HG03159 (cell line): ENCODE measurements at regions not wholly inside any gene's neighbourhood (a gene's known extent, or its start where the extent isn't known, plus 50 kb on each side); places are given as distances from the start of the nearest gene placed in this dataset.

ENCODE experiments used
- ATAC-seq: cut with Tn5 transposase; IDR thresholded peaks from one replicate; pipeline ENCODE4 v1.9.1; 2021; ENCODE audit warnings: mild to moderate bottlenecking, moderate library complexity; ENCODE audit not compliant: unreplicated experiment

DNA sequence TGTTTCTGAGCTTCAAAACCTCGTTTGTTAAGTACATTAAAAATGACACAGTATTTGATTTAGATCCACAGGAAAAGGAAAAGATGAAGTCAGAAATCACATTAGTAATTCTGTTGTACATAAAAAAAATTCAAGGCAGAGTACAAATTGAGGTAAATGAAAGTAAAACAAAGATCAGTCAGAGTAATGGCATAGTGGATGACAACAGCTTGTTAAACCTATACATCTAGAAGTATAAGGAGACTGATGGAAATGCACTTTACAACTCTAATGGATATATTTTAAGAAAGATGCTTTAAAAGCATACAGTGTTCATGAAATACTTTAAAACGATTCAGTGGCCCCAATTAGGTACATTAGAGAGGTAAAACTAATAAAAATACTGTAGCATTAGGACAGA is 631.3 kb upstream of the SEMA6A start:
- ATAC-seq, result no peak

DNA sequence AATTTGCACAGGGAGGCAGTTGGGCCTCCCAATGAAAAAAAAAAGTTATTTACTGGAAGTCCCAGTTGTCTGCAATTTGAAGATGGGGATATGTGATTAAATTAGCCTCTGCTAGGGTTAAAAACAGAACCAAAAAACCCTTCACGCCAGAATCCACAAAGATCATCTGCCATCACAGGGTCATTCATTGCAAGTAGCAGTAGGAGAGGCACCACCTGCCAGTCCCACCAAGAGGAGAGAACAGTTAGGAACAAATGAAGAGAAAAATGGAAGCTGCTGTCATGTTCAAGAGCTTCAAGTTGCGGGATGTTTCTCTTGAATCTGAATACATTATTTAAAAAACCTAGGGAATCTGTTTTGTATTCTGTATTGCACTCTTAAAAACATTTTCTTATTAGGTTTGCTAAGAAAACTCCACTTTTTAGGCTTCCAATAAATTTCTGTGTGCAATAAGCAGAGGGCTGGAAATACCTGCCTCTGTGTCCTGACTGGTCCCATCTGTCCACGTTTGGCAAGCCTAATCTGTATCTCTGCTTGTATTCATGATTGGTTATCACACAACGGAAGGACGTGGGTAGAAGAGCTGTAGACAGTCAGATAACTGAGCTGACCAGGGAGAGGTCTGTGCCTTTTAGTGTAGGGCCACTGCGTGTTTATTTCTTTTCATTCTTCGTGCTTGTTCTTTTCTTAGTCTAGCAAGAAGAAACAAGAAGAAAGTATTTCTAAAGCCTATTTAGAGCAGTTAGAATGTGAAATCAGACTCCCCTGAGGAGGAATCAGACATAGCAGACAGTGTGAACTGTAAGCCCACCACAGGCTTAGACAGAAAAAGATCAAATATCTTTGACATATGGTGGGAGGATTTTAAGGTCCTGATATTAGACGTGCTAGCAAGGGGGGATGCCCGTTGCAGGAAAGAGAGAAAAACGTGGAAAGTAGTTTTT is 630.6 kb upstream of the SEMA6A start:
- no peak for ATAC-seq

DNA sequence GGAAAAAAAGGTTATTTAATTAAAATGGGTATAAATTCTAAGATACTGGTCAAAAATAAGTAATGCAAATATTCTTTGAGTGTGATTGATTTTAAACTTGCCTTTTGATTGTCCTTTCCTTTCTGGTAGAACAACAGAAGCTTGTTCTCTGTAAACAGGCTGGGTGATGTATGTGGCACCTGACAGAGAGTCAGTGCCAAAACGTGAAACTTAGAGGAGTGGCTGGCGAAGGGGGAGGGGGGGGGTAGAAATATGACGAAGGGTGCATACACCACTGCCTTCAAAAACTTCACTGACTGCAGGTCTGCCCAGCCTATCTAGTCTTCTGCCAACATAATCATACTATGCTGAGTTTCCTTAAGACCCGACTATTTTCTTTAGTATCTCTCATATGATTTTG is 629.8 kb upstream of the SEMA6A start:
- no peak for ATAC-seq

DNA sequence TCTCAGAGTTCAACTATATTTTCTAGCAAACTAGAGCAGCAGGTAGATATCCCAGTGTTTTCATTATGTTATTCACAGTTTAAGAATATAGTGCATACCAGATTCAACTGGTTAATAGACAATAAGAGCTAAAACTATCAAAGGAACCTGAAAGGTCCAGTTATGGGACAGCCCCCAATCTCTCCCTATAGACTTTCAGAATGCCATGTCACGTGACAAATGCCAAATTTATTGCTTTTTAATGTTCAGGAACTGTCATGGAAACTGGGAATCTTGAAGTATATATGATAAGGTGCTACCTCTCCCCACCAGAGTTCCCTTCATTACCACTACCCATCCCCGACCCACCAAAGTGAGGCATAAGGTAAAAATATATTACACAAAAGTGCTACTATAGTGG is 629.0 kb upstream of the SEMA6A start:
- ATAC-seq, result no peak

DNA sequence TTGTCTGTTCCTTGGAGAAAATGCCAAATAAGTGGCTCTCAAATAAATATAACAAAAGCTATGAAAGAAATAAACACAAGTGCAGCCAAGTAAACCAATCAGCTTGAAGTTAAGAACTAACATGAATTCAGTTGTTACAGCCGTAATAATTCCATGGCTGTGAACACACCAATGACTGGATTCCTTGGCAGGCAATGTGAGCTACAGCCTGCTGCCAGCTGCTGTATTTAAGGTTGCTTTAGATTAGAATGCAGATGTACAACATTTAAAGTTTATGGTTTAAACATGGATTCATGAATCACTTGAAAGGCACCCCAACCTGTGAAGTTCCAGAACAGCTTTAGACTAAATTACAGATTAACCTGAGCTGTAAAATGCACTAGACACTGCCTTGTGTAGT is 626.4 kb upstream of the SEMA6A start:
- no peak for ATAC-seq

DNA sequence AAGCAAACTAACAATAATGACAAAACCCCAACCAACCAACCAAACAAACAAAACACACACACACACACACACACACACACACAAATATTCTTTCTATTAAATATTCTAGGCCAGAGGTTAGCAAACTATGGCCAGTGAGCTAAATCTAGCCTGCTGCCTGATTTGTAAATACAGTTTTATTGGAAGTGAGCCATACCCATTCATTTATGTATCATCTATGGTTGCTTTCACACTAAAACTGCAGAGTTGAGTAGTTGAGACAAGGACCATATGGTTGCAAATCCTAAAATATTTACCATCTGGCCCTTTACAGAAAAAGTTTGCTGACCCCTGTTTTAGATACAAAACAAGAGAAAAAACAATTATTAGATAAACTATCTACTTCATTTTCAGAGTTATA is 620.5 kb upstream of the SEMA6A start:
- ATAC-seq, result no peak

DNA sequence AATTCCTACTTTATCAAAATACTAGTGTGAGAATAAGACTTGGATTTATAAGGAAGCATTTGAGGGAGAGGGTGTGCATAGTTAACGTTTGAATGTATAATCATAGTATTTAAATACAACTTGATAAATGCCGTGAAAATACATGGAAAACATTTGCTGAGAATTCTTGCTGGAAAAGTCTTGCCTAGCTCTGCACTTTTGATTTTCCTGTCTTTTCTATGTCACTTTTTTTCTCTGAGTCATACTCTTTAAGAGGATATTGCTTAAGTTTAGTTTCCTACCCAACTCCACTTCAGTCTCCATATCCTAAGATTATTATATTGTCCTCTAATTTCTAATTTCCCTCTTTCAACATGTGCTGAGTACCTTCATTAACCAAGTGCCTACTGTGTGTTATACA is 616.6 kb upstream of the SEMA6A start:
- no peak for ATAC-seq

DNA sequence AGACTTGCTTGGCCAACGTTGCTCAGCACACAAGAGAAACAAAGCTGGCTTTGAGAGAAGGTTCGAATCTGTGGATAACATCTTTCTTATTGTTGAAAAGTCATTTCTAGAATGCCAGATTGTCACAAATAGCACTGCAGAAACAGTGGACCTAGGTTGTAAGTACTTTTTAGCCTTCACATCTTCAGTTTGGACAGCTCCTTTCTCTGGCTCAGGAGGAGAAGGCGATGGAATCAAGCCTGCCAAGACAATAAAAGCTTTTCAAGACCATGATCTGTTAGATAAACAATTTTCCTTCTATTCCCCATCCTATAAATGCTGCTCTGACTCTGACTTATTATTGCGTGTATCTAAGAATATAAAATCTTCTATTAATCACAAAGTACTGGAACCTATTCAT is 615.2 kb upstream of the SEMA6A start:
- ATAC-seq, result no peak

DNA sequence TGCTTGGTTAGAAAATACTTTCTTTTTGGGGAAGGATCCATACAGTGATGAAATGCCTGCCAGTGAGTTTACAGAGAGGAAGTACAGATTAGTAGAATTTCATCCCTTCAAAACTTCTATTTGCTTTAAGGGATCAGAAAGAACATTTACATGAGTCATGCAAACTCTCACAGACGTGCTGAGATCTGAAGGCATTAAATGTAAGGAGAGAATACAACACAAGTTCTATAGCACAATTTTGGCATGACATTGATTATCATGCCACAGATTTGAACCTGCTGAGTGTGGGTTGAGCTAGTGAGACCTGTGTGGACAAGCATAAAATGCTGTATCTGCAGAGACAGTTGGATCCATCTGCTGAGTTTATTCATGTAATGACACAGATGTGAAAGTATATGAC is 613.6 kb upstream of the SEMA6A start:
- no peak for ATAC-seq

DNA sequence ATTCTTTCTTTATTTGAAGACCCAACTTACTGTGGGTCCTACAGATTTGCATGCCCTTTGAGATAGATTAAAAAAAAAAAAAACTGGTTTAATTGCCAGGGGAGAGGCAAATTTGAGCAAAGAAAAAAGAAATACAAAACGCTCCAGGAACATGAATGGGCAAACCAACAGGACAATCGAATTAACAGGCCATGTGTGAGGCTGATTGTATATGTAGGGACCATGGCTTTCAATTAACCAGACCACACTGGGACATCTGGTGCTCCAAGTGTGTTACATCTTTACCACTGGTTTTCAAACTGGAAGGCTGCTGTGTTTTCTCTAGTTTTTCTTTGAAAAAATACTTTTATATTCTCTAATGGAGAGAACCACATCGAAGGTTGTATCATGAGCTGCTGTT is 612.1 kb upstream of the SEMA6A start:
- ATAC-seq, result no peak

DNA sequence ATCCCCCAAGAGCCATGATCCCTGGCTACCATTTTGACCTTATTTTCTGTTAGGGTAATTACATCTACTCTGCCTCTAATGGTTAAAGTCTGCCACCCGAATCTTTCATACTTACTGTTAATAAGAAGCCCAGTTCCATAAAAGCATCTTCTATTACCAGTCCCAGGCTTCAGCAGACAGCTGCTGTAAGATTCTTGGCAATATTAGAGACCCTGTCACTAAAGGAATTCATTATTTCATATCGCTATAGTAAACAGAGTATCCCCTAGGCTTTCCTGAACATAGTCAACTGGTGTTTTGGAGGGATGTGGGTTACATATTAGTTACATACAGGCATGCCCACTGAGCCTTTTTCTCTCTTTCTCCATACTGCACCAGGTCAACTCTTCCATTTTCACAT is 608.7 kb upstream of the SEMA6A start:
- ATAC-seq, result no peak

DNA sequence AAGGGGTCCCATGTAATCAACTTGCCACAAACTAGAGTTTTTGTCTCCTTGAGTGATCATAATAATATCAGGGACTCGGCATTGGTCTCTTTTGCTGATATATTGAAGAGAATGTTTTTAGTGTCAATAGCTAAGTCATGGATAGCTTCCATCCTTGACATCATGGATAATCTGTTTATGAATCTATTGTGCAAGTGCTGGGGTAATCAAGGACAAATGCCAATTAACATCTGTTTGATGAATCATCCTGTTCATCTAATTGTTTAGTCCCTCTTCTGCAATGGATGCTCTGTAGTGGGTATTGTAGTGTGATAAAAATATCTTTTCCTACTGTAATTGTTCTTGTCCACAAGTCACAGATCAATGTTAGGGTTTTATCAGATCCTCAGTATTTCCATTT is 607.5 kb upstream of the SEMA6A start:
- ATAC-seq, result no peak

DNA sequence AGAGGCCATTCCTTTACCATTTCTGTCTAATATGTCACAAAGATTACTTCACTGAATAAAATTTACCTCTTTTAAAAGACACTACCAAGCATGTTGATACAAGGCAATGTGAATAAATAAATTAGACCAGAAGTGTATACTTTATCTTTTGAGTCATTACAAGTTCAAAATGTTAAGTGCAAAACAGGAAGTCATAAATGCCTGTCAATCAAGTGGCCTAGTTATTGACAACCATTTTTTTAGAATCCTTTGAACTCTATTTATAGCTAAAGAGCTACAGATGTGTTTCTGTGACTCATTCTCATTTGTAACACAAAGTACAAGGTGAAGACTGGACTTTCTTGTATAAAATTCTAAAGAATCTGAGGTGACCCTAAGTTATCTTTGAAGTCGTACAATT is 602.7 kb upstream of the SEMA6A start:
- no peak for ATAC-seq

DNA sequence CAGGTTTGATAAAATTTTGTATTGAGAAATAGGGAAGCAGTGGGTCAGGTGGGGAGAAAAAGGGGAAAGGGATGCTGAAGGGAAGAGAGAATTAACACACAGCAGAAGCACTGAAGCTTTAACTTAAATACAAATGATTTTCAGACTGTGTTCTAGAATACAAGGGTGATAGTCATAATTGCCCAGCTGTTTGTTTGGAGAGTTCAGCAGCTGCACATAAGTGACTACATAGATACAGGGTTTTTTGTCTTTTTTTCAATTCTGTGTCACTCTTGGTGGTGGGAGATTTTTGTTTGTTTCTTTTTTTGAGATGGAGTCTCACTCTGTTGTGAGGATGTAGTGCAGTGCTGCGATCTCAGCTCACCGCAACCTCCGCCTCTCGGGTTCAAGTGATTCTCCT is 590.4 kb upstream of the SEMA6A start:
- ATAC-seq, result no peak

DNA sequence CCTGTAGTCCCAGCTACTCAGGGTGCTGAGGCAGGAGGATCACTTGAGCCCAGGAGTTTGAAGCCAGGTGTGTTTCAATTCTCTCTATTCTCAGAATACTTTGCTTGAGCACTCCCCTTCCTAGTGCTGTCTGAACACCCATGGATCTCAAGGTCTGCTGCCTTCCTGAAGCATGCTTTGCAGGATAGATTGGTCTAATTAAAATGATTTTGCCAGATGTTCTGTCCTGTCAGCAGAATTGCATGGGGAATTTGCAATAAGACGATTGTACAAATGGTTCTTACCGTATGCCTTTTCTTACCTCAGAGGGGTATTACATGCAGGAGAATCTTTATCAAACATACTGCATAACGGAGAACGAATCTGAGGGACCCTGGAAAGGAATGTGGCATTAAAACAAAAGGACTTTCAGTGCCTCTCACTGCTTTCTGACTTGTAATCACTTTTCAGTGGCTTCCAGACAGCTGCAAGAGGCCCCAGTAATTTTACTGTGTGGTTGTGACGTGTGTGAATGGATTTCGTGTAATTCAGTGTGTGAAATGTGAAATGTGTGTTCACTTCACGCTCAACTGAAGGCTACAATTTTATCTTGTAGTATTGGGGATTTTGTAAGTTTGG is 587.2 kb upstream of the SEMA6A start:
- no peak for ATAC-seq

DNA sequence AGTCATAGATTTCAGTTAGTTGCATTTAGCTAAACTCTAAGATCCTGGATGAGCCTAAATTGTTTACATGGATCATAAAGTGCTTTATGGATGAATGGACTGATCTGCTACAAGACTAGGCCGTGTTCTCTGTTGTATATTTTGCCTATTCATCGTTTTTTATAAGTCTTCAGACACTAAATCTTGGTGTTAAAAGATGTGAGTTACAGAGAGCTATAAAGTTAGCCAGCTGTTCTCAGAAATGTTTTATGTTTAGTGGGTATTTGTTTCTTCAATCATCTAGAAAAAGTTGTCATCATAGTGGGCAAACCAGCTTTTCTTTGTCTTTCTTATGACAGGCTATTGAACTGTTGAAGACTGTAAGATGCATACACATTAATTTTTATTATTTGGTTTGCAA is 585.8 kb upstream of the SEMA6A start:
- no peak for ATAC-seq

DNA sequence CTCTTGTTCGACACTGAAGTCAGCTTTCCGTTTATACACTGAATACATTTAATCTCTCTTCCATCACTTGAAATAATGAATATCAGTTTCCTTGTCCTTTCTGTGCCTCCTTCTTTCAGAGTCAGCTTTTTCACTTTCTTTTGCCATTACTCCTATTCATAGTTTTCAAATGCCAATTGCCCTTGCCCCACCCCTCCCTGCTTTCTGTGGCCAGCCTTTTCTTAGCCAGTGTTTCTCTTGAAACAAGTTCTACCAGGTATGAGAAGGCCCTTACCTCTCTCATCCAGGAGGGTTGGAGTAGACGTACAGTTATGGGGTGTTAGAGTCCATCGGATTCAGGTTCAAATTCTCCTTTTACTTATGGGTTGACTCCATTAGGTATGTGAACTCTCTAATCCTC is 574.7 kb upstream of the SEMA6A start:
- no peak for ATAC-seq

DNA sequence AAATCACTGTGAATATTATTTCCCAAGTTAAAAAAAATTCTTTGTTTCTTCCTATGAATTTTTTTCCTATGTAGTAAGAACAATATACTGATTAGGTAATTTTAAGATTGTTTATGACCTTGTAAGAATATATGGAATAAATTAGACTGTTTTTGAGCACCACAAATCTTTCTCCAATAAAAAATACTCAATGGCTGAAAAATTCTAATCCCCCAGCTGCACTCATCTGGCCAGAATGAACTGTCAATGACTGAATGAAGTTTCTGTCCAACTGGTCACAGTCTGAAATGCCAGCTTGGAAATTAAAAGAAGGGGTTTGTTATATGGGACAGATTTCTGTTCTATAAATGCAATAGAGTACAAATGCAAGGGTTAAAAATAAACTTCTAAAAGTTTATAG is 569.5 kb upstream of the SEMA6A start:
- ATAC-seq, result no peak

DNA sequence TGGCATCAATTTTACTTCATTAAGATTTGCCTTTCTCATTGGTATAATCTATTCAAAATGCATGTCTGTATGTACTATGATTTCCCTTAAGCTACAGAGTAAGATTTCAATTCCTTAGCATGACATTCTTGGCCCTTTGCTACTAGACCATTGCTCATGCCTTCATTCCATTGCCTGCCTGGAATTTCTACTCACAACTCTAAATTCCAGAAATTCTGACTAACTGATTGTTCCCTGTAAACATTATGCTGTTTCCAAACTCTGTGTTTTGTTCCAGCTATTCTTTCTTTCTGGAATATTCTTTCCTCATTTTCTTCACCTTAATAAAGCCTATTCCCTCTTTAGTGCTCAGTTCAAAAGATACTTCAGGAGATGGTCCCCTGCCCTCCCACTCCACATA is 568.8 kb upstream of the SEMA6A start:
- ATAC-seq, result no peak

DNA sequence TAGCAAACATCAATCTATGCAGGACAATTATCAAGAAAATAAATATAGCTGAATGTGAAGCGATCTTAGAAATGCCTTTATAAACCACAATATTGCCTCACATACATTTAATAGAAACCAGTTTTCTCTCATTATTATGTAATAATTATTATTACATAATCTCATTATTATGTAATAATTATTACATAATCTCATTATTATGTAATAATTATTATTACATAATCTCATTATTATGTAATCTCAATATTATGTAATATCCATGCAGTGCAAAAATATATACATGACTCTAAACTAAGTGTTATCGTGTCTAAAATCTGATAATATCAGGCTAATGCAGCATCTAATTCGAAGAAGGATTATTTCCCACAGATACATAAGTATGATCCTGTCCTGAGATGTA is 563.9 kb upstream of the SEMA6A start:
- ATAC-seq, result no peak

DNA sequence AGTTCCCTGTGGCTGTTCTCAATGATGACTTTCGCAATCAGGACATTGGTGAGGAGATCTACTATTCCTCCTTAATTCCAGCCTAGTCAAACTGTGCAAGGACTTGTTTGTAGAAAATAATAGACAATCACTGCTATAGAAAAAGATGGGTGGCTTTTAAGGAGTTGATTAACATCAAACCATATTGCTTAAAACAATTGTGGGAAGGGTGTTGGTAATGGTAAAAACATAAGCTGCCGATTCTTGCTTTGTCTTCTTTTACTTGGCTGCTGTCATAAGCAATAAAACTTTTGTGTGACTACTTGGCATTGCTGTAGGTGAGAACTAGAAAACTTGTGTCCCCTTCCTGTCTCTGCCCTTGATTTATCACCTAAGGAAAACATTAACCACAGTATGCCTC is 561.2 kb upstream of the SEMA6A start:
- no peak for ATAC-seq

DNA sequence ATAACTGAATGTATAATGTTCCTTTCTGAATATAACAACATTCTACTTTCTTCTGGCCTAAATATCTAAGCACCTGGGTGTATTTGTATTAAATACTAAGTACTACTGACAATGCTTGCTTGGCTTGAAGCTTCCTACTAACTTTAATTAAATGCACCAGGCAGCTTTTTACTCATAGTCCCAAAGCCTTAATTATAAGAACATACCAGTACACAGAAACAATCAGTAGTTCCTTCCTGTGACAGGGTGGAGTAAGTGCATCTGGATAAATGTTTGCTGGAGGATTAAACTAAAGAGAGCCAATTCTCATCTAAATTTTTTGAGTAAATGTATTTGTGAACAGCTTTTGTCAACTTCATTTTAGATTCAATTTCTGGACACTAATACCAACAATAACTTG is 558.6 kb upstream of the SEMA6A start:
- no peak for ATAC-seq

DNA sequence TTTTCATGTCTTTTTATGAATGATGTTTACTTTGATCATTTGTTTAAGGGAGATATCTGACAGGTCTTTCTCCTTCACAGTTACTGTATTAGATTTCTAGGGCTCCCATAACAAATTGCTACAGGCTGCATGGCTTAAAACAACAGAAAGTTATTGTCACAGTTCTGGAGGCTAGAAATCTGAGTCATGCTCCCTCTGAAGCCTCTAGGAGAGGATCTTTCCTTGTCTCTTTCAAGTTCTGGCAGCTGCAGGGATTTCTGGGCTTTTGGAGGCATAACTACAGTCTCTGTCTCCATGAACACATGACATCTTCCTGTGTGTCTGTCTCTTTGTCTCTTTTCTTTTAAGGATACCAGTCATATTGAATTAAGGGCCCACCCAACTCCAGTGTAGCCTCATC is 557.3 kb upstream of the SEMA6A start:
- ATAC-seq, result no peak
